Retinal pigment epithelial cell (primary cell): ENCODE measurements at regions not wholly inside any gene's neighbourhood (a gene's known extent, or its start where the extent isn't known, plus 50 kb on each side); places are given as distances from the start of the nearest gene placed in this dataset.
"Not testable (repeated sequence)": the region's sequence is repeated elsewhere in the genome, so short reads cannot be mapped to it uniquely, and the experiment has no call there.

Experiments used
- DNase-seq: peaks from one replicate; pipeline ENCODE4 v3.0.0-alpha.2; 2010; ENCODE audit warnings: low read depth
- H3K4me3 ChIP-seq: 2 replicates; pipeline ENCODE4 v1.5.1; 2011; ENCODE audit warnings: mild to moderate bottlenecking, low read length, control low read depth, moderate library complexity
- CTCF ChIP-seq: conservative IDR thresholded peaks from 2 replicates; pipeline ENCODE4 v1.5.1; 2011; ENCODE audit warnings: low read depth, low read length, control low read depth, inconsistent platforms

- no peak overlapping the region for H3K4me3 ChIP-seq
- DNase-seq, result no peak
- no peak for TF ChIP-seq CTCF
These were observed 231.2 kb upstream of the SLC7A11 start for GRCh38 chr4:138473339-138473738.

DNA sequence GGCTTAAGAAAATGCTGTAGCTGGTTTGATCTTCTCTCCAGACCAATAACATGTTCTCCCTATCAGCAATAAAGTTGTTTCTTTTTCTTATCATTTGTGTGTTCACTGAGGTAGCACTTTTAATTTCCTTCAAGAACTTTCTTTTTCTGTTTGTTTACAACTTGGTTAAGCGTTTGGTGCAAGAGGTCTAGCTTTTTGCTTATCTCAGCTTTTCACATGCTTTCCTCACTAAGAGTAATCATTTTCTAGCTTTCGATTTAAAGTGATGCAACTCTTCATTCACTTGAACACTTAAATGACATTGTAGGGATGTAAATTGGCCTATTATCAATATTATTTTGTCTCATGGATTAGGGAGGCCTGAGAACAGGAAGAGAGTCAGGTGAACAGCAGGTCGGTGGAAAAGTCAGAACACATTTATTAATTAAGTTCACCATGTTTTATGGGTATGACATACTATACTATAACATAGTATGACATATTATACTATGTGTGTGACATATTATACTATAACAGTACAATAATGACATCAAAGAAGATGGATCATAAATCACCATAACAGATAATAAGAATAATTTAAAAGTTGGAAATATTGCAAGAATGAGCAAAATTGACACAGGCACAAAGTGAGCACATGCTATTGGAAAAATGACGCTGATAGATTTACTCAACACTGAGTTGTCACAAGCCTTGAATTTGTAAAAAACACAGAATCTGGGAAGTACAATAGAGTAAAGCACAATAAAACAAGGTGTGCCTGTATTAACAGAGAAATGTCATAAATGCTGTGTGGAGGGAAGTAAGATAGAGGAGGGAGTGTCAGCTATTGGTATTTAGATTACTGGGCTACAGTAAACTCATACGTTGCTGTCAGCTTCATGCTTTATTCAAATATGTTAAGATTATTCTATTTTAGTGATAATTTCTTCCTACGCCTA is 218.6 kb upstream of the SLC7A11 start:
- no peak for DNase-seq
- no peak overlapping the region for H3K4me3 ChIP-seq
- TF ChIP-seq CTCF, result no peak

- no peak for TF ChIP-seq CTCF
- H3K4me3 ChIP-seq, result no peak overlapping the region
- no peak for DNase-seq
These were observed 216.6 kb upstream of the SLC7A11 start for GRCh38 chr4:138458751-138459150.

GRCh38 chr4:138456349-138456748 is 214.2 kb upstream of the SLC7A11 start:
- not testable (repeated sequence) for DNase-seq, H3K4me3 ChIP-seq

DNA sequence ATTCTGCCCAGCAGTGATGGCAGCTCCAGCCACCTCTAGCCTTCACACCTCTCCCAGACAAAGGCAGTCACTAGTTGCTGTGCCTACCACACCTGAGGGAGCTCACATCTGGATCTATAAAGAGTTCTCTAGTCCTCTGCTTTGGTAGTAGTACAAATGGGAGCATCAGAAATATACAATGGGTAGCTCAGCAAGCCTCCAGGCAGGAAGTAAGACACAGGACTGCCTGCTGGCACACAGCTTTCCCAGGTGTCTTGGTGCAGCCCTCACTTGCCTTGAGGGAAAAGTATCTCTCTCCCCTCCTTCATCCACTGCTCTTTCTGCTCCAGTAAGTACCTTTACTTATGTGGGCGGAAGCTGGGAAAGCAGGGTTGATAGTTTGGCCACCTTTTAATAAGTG is 212.9 kb upstream of the SLC7A11 start:
- no peak overlapping the region for H3K4me3 ChIP-seq
- TF ChIP-seq CTCF, result no peak
- no peak for DNase-seq

- H3K4me3 ChIP-seq, result no peak overlapping the region
- DNase-seq, result no peak
- no peak for TF ChIP-seq CTCF
These were observed 210.7 kb upstream of the SLC7A11 start for GRCh38 chr4:138452826-138453225.

DNA sequence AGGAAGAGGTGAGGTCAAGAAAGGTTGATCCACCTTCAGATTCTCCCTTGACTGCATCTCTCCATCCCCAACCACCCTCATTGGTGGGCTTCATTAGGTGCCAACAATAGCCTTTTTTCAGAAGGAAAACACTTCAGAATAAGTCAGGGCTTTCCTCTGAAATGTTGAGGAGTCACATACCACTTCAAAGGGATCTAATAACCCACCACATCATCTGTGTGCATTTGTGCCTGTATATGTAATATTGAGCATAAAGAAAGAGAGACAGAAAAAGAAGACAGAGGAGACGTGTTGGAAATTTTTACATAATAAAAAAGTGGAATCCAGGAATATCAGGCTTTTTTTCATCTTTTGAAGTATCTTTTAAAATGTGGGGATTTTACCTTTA is 209.1 kb upstream of the SLC7A11 start:
- DNase-seq, result no peak
- no peak for TF ChIP-seq CTCF
- H3K4me3 ChIP-seq, result no peak overlapping the region
